Gastrocnemius medialis (tissue), 4 donors: ENCODE measurements at regions not wholly inside any gene's neighbourhood (a gene's known extent, or its start where the extent isn't known, plus 50 kb on each side); places are given as distances from the start of the nearest gene placed in this dataset.

ENCODE experiments used
- POLR2A ChIP-seq, 2 donors: fragments of 450-650 bp; IDR thresholded peaks; one replicate each; pipeline ENCODE4 v1.6.1; 2017; ENCODE audit warnings: antibody characterized with exemption in 2 of 2, mild to moderate bottlenecking in 2 of 2, moderate library complexity in 2 of 2
- TF ChIP-seq, protein P1 (sequence below), 5 experiments: fragments of 450-650 bp in 3 of 5; fragments of 200-600 bp in 2 of 5; sonication (generic) in 2 of 5; IDR thresholded peaks in 4 of 5; conservative IDR thresholded peaks in 1 of 5; 1 replicate in 4 of 5; 2 replicates in 1 of 5; pipeline ENCODE4 v1.5.1; 2016 to 2019; ENCODE audit warnings: antibody characterized with exemption in 5 of 5, mild to moderate bottlenecking in 3 of 5, moderate library complexity in 3 of 5

DNA sequence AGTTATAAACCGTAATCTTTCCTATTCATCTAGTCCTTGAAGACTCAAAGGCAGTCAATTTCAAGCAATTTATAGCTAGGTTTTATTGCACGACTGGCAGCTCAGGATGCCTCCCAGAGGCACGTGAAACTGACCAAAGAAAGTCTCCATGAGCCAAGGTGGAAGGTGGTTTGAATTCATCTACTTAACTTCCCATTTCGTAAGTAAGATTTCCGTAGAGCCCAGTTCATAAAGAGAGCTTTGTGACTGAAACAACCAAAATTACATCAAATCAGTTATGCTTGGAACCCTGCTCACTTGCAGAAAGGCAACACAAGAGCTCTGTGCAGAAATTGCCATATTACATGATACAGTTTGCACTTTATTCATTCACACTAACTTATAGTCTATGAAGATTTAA is 556.0 kb downstream of the TRIML1 start:
- TF ChIP-seq POLR2A (IDR thresholded peaks at IDR 0.05): no peak
- TF ChIP-seq, protein P1, sequence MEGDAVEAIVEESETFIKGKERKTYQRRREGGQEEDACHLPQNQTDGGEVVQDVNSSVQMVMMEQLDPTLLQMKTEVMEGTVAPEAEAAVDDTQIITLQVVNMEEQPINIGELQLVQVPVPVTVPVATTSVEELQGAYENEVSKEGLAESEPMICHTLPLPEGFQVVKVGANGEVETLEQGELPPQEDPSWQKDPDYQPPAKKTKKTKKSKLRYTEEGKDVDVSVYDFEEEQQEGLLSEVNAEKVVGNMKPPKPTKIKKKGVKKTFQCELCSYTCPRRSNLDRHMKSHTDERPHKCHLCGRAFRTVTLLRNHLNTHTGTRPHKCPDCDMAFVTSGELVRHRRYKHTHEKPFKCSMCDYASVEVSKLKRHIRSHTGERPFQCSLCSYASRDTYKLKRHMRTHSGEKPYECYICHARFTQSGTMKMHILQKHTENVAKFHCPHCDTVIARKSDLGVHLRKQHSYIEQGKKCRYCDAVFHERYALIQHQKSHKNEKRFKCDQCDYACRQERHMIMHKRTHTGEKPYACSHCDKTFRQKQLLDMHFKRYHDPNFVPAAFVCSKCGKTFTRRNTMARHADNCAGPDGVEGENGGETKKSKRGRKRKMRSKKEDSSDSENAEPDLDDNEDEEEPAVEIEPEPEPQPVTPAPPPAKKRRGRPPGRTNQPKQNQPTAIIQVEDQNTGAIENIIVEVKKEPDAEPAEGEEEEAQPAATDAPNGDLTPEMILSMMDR (IDR thresholded peaks at IDR 0.05 in 4 of 5, conservative IDR thresholded peaks at IDR 0.05 in 1 of 5): no peak
